LNCaP clone FGC (cell line): ENCODE measurements at regions not wholly inside any gene's neighbourhood (a gene's known extent, or its start where the extent isn't known, plus 50 kb on each side); places are given as distances from the start of the nearest gene placed in this dataset.

Source experiments
- DNase-seq: peaks from one replicate; pipeline ENCODE4 v3.0.0-alpha.2; 2011; ENCODE audit warnings: low read depth
- H3K4me3 ChIP-seq: 2 replicates; pipeline ENCODE4 v1.5.1; 2011; ENCODE audit warnings: mild to moderate bottlenecking, low read depth, low read length, control low read depth
- TF ChIP-seq, protein P1 (sequence below): IDR thresholded peaks from 2 replicates; pipeline ENCODE4 v1.5.1; 2012; ENCODE audit warnings: mild to moderate bottlenecking; ENCODE audit not compliant: control insufficient read depth, insufficient read depth; ENCODE audit errors: extremely low read depth

DNA sequence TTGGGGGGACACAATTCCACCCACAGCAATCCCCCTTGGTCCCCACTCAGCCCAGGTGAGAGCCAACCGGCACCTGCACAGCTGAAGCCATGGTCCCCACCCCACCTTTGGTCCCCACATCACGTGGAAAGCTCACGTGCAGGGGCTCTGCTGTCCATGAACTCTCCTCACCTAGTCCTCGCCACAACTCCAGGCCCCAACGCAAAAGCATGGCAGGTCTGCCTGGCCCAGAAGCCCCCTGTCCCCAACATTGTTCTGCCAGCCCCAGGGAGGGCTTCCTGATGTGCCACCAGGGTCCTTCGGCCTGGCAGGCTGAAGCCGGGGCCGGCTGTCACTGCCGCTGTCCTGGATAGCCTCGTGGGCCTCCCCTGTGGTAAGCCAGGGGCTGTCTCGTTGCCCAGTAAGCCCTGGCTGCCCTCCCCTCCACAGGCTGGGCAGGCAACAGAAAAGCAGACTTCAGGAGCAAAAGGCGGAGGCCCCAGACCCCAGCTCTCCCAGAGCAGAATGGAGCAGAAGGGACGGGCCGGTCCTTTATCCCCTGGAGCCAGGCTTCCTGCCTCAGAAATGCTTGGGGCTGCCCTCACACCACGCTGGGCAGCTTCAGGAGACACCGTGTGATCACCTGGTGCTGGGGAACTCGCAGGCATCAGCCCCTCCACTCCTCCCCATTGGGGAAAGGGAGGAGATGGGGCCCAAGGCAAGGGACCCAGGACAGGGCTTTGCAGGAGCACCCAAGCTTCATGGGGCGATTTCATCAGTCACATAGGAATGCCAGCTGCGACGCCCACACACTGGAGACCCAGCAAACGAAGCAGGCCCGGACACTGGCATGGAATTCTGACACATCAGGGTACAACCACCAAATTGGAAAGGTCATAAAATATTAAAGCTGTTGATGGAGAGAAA lies 103.7 kb downstream of the ADRA2C start:
- TF ChIP-seq, protein P1, sequence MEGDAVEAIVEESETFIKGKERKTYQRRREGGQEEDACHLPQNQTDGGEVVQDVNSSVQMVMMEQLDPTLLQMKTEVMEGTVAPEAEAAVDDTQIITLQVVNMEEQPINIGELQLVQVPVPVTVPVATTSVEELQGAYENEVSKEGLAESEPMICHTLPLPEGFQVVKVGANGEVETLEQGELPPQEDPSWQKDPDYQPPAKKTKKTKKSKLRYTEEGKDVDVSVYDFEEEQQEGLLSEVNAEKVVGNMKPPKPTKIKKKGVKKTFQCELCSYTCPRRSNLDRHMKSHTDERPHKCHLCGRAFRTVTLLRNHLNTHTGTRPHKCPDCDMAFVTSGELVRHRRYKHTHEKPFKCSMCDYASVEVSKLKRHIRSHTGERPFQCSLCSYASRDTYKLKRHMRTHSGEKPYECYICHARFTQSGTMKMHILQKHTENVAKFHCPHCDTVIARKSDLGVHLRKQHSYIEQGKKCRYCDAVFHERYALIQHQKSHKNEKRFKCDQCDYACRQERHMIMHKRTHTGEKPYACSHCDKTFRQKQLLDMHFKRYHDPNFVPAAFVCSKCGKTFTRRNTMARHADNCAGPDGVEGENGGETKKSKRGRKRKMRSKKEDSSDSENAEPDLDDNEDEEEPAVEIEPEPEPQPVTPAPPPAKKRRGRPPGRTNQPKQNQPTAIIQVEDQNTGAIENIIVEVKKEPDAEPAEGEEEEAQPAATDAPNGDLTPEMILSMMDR: no peak
- no peak for DNase-seq
- H3K4me3 ChIP-seq: no peak overlapping the region

DNA sequence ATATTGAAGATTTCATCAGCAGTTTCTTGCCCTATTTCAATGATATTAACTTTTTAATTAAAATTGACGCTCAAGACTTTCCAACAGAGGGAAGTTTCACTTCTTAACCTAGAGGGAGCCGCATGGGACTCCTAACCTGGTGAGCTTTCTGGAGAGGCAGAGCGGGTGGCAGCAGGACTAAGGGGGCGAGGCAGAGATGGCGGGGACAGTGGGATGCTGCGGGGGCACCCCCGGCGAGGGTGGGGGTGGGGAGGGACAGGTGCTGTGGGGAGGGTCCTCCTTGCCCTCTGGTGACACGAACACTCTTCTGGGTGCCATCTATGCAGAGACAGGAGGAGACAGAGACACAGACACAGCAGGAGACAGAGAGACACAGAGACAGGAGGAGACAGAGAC lies 104.4 kb downstream of the ADRA2C start:
- H3K4me3 ChIP-seq: no peak overlapping the region
- TF ChIP-seq, protein P1: no peak
- DNase-seq: no peak

DNA sequence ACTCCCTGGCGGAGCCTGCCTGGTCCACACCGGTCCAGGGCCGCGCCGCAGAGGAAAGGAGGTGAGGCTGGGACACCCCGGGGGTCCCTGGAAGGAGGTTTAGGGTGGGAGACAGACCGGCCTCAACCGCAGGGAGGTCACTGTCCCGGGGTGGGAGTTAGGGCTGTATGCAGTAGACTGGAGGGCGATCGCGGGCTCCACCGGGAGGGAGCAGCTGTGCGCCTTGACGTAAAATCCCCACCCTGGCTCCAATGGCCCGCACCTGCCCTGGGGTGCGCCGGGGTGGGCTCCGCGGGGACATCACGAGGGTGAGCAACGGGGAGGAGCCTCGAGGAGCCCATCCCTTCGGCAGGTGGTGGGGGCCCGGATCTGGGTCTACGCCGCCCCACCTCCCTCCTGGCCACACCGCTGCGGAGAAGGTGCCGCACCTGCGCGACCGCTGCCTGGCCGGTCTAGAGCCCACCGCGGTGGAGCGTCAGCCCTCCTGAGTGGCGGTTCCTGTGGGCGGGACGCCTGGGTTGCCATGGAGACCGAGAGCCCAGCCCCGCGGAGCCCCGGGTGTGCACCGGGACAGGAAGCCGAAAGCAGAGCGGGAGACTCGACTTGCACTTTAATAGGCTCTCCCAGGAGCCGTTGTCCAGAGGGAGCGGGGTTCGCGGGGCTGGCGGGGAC lies 105.1 kb downstream of the ADRA2C start:
- TF ChIP-seq, protein P1: no peak
- no peak overlapping the region for H3K4me3 ChIP-seq
- no peak for DNase-seq

DNA sequence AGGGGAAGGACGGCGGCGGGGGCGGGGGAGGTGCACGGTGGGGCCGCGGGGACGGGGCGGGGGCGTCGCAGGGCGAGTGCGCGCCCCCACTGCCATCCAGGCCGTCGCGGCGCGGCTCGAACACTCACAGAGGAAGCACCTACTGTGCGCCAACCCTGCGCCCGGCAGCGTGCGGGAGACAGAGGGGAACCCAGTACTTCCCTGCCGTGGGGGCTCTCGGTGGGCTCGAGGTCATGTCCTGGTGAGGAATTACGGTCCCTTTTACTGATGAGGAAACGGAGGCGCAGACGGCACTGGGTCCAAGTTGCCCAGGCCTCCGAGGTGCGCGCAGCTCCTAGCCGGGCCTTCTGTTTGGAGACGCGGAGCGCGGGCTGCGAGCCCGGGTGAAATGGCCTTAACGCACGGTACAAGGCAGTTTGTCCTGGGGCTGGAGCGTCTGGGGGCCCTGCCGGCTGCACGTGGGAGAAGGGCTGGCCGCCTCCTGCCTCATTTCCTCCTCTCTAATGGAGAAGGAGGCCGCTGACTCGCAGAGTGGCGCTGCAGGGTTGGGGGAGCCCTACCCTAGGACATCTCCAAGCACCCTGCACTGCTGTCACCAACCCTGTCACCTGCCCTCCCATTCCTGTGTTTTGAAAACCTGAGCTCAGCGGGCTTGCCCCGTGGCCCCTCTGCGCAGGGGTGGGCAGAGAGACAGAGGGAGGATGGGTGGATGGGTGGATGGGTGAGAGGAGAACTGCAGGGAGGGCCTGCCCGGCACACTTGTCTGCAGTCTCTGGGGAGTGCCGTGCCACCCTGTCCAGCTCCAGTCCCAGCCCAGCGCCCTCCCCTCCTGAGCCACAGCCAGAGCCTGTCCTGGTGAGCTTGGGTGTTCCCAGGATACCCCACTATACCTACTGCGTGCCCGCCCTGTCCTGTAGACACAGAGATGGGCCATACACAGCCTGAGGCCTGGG lies 106.0 kb downstream of the ADRA2C start:
- DNase-seq: no peak
- TF ChIP-seq, protein P1: no peak

GRCh38 chr4:3872834-3873313 lies 106.7 kb downstream of the ADRA2C start:
- H3K4me3 ChIP-seq: no peak overlapping the region
- TF ChIP-seq, protein P1: no peak

More for the DNA sequence above, 106.0 kb downstream of the ADRA2C start:
- H3K4me3 ChIP-seq: no peak overlapping the region

GRCh38 chr4:3873408-3874027 lies 107.3 kb downstream of the ADRA2C start:
- H3K4me3 ChIP-seq: no peak overlapping the region
- no peak for DNase-seq
- TF ChIP-seq, protein P1: no peak

More at GRCh38 chr4:3872834-3873313, 106.7 kb downstream of the ADRA2C start:
- no peak for DNase-seq
